GM12874 (cell line): ENCODE measurements at regions not wholly inside any gene's neighbourhood (a gene's known extent, or its start where the extent isn't known, plus 50 kb on each side); places are given as distances from the start of the nearest gene placed in this dataset.

Source experiments
- CTCF ChIP-seq: IDR thresholded peaks from 2 replicates; pipeline ENCODE4 v1.5.1; 2011; ENCODE audit warnings: low read depth, mild to moderate bottlenecking, control low read depth, low read length, moderate library complexity; ENCODE audit not compliant: insufficient read depth

- TF ChIP-seq CTCF: no peak
These were observed 352.6 kb downstream of the SS18 start for GRCh38 chr18:25737710-25738311.

GRCh38 chr18:25736516-25736915, 353.9 kb downstream of the SS18 start:
- no peak for TF ChIP-seq CTCF

- no peak for TF ChIP-seq CTCF
These were observed 355.0 kb downstream of the SS18 start for GRCh38 chr18:25735459-25735858.

GRCh38 chr18:25734336-25734735, 356.1 kb downstream of the SS18 start:
- no peak for TF ChIP-seq CTCF

- TF ChIP-seq CTCF: no peak
These were observed 357.6 kb downstream of the SS18 start for GRCh38 chr18:25732862-25733261.

- TF ChIP-seq CTCF: no peak
These were observed 361.3 kb downstream of the SS18 start for GRCh38 chr18:25729072-25729471.

- no peak for TF ChIP-seq CTCF
These were observed 363.0 kb downstream of the SS18 start for GRCh38 chr18:25727281-25727985.
